ENCODE measurements at regions not wholly inside any gene's neighbourhood (a gene's known extent, or its start where the extent isn't known, plus 50 kb on each side); places are given as distances from the start of the nearest gene placed in this dataset.

DNA sequence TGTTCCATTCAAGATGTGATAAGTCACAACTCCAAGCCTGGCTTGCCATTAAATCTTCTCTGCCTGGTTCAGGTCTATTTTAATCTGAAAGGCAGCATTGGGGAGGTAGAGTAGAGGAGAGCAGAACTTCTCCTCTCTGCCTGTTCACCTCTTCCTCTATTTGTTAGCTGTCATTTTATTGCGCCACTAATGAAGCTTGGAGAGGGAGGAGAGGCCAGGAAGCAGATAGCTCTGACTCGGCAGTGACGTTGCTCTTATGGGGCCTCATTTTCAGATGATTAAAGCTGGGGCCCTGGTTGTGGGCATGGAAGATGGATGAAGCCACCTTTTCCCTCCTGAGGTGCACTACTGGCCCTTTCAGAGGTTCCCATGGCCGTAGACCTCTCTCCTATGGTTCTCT, 207.3 kb downstream of the MID1IP1 start:
- Histone ChIP-seq H3K14ac (replicated peaks; ENCODE audit: low read depth, low read length) (no peak overlapping the region), H4K20me1 (ENCODE audit: insufficient read depth, low read length) (no peaks in the 10 kb centered on the region), H4K91ac (ENCODE audit: insufficient read depth, low read depth, low read length) (no peak overlapping the region), H2AFZ (replicated peaks; ENCODE audit: low read length, poor library complexity) (no peak overlapping the region), H3K4me2 (ENCODE audit: low read depth, low read length) (no peak overlapping the region), H4K5ac (ENCODE audit: low read depth, low read length) (no peak overlapping the region), H3K36me3 (ENCODE audit: control insufficient read depth, insufficient read depth, low read length) (no peaks in the 10 kb centered on the region), H3K4me1 (ENCODE audit: control insufficient read depth, insufficient read depth, low read length) (no peaks in the 10 kb centered on the region), H3K4me3 (ENCODE audit: insufficient read depth, low read depth, low read length) (no peak overlapping the region), H3K9me1 (ENCODE audit: insufficient read depth, low read length) (peaks cover 2% of the 10 kb centered on the region; the same call in 1 of the 2 replicates), H2AK9ac (replicated peaks; ENCODE audit: low read depth, low read length, poor library complexity) (no peak overlapping the region), H3K27ac (ENCODE audit: insufficient read depth, low read length) (no peak overlapping the region), H3K79me1 (ENCODE audit: low read depth in 1 of 2, low read length in 2 of 2) (no peaks in the 10 kb centered on the region), H3K18ac (ENCODE audit: low read depth, low read length) (no peak overlapping the region), H3K9ac (ENCODE audit: low read depth, low read length) (no peak overlapping the region), H2BK120ac (ENCODE audit: low read depth, low read length) (no peak overlapping the region), H3K4ac (ENCODE audit: low read depth, low read length) (no peak overlapping the region), H2AK5ac (ENCODE audit: low read depth, low read length) (no peak overlapping the region), H4K8ac (ENCODE audit: low read depth in 2 of 2, low read length in 2 of 2) (no peak overlapping the region), H3K56ac (ENCODE audit: extremely low read depth, insufficient read depth, low read length) (no peak overlapping the region), H3K9me3 (ENCODE audit: control insufficient read depth, insufficient read depth, low read length) (no peaks in the 10 kb centered on the region), H3K27me3 (ENCODE audit: control insufficient read depth, insufficient read depth, low read length) (peaks cover 24% of the 10 kb centered on the region), H3K23ac (ENCODE audit: low read depth, low read length) (no peak overlapping the region), H2BK5ac (ENCODE audit: low read depth, low read length, poor library complexity, severe bottlenecking) (no peak overlapping the region), H2BK20ac (ENCODE audit: low read depth, low read length) (no peak overlapping the region), H2BK15ac (ENCODE audit: low read depth, low read length) (no peak overlapping the region)
- WGBS, 2 experiments (ENCODE audit: extremely low coverage in 2 of 2, insufficient read length in 1 of 2), result no CpG with 5 or more reads among the region's 4 CpGs
- POLR2A ChIA-PET (ENCODE audit: unreplicated experiment), result no interaction called here
- BruUV-seq (replicated peaks), result no TSS peak
- ATAC-seq (ENCODE audit: low read depth) (no peak), DNase-seq (no peak)
- in situ Hi-C loops (cut with MboI; ENCODE audit: low sequenced_read_pairs), result no loop called here
- TF ChIP-seq MXI1 (IDR thresholded peaks at IDR 0.05; ENCODE audit: borderline replicate concordance, low read depth, low read length) (no peak), RCOR1 (IDR thresholded peaks at IDR 0.05; ENCODE audit: insufficient replicate concordance, low read length) (no peak), RAD21 (IDR thresholded peaks at IDR 0.05; ENCODE audit: low read length) (no peak), BHLHE40 (IDR thresholded peaks at IDR 0.05; ENCODE audit: low read depth, low read length) (no peak)
- TF ChIP-seq, protein P1, sequence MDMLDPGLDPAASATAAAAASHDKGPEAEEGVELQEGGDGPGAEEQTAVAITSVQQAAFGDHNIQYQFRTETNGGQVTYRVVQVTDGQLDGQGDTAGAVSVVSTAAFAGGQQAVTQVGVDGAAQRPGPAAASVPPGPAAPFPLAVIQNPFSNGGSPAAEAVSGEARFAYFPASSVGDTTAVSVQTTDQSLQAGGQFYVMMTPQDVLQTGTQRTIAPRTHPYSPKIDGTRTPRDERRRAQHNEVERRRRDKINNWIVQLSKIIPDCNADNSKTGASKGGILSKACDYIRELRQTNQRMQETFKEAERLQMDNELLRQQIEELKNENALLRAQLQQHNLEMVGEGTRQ (IDR thresholded peaks at IDR 0.05; ENCODE audit: low read depth, low read length), result no peak
- CTCF ChIA-PET, result no interaction called here
- dilution Hi-C loops (cut with HindIII; ENCODE audit: low sequenced_read_pairs, unreplicated experiment), result no loop called here
- intact Hi-C loops (cut with micrococcal nuclease), result no loop called here

All from IMR-90 (cell line).